Activated gamma-delta T cell treated with Interleukin-2 at 50 U/mL for 16 hours (primary cell): ENCODE measurements at regions not wholly inside any gene's neighbourhood (a gene's known extent, or its start where the extent isn't known, plus 50 kb on each side); places are given as distances from the start of the nearest gene placed in this dataset.

Experiments
- DNase-seq: peaks from one replicate; pipeline ENCODE4 v3.0.0-alpha.2; 2020

DNA sequence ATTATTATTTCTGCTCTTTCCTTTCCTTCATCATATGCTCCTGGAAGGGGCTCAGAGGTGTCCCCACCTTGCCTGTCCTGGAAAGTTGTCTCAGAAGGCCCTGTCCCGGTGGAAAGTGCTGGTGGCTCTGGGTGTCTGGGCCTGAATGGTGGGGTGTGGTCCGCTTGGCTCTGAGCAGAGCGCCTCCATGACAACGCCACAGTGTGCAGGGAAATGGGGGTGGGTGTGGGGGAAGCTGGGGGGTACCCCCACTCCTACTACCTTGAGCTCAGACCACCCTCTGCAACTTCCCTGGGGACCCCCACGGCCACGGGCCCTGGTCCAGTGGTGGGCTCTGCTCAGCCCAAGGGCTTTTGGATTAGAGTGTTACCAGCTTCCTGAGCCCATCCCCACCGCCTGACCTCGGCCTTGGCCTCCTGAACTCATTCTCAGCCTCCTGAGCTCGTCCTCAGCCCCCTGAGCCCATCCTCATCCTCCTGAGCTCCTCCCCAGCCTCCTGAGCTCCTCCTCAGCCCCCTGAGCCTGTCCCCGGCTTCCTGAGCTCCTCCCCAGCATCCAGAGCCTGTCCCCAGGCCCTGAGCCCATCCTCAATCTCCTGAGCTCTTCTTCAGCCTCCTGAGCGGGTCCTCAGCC lies 106.4 kb upstream of the FAM20C start:
- DNase-seq: no peak

DNA sequence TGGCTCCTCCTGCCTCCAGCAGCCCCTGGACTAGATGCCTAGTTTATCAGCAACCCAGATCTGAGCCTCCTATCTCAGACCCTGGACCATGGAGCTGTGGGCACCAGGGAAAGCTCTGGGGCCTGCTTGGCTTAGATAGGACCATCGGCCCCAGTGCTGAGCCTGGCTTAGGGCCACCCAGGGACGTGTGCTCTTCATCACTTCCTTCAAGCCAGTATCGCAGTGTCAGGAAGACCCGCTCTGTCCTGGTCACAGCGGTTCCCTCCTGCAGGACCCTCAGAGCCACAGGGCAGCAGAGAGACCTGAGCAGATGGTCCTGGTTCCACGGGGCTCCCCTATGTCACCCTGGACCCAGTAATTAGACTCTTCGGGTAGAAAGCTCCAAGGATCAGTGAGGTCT lies 105.7 kb upstream of the FAM20C start:
- DNase-seq: no peak

DNA sequence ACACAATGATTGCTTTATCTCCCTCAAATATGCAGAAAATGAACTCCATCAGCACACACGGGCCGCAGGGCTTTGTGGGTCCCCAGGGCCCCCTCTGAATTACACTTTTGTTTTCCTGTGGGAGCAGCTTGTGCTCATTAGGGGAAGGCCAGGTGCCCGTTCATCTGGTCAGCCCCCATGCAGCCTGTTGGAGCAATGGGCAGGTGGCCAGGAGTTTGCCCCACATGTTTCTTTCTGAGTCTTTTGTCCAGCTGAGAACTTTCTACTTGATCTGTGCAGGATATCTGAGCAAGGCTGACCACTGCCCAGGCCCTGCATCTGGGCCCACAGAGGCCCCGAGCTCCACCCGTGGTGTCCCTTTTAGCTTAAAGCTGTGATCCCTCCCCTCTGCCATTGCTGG lies 105.3 kb upstream of the FAM20C start:
- DNase-seq: no peak

DNA sequence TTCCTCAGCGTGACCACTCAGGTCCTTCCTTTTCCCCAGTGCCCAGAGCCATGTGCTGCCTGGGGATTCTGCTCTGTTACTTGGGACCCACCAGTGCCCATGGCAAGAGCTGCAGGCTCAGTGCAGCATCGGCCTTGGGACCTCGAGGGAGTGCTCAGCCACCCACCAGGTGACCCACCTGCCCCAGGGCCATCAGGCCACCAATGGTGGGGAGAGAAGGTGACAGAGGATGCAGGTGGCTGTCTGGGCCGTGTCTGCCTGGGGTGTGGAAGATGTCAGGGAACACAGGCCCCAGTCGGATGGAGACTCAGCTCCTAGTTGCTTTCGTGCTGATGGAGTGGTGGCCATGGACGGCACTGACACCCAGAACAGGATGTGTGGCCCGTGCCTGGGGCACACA lies 104.7 kb upstream of the FAM20C start:
- no peak for DNase-seq

DNA sequence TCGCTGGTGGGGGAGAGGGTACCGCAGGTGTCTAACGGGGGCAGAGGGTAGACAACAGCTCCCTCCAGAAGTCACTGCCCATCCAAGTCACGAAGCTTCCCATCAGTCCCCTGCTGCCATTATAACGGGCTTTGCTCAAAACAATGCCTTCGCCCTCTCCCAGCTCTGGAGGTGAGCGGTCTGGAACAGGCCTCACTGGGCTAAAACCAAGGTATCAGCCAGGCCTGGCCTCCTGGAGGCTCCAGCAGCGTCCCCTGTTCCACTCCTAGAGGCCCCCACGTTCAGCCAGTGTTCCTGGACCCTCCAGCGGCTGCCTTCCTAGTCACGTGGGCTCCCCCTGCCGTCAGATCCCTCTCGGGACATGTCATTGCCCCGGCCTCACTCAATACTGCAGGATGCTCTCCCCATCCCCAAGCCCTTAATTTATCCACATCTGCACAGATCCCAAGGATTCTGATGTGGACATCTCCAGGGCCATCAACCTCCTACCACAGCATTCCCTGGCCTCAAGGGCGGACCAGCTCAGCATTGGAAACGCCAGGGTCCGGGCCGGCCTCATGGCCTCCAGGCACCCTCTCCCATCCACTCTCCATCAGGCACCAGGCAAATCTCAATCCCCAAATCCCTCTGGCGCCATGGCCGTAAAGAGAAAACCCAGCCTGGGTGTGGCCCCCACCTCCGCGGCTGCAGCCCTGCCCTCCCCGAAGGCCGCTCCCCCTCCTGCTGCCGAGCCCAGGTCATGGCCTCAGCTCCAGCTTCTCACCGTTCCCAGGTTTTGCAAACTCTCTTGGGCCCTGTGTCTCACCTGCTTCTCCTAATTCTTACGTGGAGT lies 104.1 kb upstream of the FAM20C start:
- DNase-seq: no peak

DNA sequence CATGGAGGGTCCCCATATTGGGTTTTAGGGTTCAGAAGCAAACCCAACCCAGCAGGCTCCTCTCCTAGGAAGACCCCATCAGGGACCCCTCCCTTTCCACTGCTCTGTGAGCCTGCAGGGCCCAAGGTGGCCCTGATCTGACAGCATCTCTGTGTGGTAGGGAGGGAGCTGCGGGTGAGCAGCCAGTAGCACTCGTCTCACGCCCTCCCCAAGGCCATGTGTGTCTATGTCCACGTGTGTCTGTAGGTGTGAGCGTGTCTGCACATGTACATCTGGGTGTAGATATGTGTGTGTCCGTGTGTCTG lies 103.5 kb upstream of the FAM20C start:
- DNase-seq: no peak

DNA sequence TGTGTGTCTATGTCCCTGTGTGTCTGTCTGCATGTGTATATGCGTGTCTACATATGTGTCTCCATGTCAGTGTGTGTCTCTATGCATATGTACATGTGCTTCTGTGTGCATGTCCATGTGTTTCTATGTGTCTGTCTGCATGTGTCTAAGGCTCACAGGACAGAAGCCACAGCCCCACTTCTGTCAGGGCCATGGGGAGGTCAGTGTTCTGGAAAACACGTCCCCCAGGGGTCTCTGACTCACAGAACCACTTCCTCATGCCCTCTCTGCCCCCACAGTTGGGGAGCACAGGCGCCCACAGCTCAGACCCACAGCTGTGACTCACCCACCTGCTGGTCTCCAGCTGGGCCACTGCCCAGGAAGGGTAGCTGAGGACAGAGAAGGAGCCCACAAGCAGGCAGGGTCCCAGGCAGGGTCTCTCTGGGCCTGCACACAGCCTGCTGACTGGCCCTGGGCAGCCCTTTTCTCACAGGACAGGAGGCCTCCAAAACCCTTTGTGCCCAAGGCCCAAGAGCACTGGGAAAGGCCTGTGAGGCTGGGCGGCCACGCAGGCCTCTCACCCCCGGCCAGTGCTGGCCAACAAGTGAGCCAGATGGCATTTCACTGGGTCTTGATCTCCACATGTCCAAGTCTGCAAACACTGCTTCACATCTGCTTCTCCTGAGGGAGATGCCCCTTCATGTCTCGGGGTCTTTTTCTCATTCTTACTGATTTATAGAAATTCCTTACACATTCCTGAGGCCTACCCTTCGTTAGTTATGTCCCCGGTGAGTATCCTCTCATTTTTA lies 102.9 kb upstream of the FAM20C start:
- DNase-seq: no peak

DNA sequence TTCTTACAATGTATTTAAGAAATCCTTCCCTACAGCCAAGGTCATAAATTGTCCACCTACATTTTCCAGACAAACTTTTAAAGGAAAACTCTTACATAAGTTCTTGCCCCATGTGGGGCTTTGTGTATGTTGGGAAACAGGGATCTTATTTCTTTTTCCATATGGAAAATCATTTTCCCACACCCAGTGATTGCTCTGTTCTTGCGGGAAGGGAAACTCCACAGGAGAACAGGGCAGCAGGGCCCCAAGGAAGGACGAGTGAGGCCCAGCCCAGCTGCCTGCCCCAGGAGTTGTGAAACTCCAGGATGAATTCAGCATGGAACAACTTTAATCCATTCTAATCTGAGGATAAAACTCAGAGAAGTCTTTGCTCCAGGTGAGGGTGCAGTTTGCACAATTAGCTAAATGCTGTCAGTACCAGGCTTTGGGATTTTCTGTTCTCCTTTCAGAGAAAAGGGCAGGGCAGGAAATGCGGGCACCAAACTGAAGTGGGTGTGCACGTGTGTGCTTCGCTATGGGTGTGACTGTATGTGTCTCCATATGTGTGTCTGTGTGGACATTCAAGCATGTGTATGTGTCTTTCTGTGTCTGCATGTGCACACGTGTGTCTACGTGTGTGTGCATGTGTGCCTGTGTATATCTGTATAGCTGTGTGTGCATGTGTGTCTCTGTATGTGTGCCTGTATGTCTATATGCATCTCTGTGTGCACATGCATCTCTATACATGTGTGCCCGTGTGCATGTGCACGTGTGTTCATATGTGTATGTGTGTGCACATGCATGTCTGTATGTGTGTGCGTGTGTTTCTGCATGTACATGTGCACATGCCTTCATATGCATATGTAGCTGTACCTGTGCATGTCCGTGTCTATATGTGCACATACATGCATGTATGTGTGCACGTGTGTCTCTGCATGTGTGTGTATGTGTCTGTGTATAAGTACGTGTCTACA lies 102.0 kb upstream of the FAM20C start:
- no peak for DNase-seq

DNA sequence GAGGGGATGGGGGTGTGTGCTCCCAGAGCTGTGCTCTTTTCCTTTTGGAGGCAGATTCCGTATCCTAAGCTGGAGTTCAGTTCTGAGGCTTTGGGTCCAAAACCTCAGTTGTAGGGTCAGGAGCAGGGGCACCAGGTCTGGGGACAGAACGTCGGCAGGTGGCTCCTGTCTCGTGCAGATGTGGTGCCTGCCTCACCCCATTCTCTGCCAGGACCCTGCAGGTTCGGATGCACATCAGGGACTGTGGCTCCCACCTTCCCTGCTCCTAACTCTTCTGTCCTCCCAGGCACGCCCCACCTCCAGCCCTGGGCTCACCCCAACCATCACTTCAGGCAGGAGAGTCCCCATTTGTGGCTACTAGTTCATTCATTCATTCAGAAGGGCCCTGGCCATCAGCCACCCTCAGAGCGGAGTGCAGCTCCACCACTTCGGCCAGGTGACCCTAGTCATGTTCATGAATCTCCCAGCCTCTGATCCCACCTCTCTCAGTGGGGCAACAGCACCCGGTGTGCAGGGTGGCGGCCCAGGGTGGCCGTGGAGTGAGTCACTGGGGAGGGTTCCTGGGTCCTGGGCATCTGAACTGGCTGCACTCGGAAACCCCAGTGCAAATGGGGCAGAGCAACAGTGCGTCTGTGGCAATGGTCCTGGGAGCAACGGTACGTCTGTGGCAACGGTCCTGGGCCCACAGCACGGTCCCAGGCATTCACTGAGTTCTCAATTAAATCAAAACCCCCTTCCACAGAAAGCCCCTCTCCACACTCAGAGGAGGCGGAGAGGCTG lies 100.8 kb upstream of the FAM20C start:
- no peak for DNase-seq

DNA sequence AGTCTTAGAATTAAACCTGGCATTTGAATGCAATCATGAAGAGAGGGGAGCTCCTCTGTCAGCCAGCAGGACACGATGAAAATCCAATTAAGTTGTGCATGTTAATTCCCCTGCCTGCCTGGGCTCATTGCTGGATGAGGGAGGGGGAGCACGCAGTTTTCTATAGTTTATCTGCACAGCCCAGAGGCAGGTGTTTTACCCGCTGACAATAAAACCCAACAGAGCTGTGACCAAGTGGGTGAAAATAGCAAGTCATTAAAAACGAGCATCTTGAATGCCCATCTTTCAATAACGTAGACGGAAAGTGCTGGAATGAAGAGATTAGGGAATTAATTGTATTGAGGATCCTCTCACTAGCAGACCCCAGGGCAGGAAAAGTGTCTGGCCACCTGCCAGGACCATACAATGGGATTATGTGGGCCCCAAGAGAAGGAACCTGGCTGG lies 100.1 kb upstream of the FAM20C start:
- DNase-seq: no peak

DNA sequence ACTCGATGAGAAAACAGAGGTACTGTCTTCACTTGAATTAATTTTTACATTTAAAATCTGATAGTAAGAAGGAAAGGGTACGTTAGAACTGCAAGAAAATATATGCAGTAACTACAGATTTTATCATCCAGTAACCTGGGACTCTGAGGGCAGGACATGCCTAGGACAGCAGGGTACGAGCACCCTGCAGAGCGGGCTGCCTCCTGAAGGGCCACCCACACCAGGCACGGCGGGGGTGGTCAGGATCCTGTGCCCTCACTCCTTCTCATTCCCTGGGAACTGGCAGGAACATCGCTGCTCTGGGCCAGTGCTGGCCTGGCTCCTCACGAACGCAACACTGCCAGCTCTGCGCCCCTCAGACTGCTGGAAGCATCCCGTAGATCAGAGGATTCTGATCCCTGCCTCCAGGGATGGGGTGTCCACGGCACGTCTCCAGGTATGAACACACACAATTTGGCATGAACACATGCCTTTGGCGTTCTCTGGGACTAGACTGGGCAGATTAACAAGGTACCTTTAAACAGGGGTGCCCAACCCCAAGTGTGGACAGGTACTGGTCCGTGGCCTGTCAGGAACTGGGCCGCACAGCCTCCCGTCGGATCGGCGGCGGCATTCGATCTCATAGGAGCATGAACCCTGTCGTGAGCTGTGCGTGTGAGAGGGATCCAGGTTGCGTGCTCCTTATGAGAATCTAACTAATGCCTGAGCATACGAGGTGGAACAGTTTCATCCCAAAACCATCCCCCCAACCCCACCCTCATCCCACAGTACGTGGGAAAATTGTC lies 99.3 kb upstream of the FAM20C start:
- DNase-seq: no peak

DNA sequence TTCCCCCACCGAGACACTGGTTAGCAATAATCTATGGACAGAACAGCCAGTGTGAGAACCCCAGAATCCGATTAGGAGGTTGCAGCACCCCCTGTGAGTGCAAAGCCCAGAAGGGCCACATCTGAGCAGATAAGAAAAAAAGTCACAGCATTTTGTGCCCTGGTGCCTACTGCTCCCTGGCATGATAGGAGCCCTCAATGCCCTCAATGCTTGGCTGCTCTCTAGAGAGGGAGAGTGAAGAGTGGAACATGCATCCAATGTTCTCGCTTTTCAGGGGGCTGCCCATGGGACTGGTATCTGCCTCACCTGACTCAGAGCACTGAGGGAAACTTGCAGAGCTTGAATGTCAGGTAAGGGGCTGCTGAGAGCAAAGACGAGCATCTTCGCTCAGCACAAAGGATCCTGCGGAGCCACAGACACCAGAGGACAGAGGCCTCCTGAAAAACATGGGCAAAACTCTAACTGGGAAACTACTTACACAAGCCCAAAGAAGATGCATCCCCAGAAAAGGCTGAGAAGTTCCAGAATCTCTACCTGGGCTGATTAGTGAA lies 98.0 kb upstream of the FAM20C start:
- DNase-seq: no peak

DNA sequence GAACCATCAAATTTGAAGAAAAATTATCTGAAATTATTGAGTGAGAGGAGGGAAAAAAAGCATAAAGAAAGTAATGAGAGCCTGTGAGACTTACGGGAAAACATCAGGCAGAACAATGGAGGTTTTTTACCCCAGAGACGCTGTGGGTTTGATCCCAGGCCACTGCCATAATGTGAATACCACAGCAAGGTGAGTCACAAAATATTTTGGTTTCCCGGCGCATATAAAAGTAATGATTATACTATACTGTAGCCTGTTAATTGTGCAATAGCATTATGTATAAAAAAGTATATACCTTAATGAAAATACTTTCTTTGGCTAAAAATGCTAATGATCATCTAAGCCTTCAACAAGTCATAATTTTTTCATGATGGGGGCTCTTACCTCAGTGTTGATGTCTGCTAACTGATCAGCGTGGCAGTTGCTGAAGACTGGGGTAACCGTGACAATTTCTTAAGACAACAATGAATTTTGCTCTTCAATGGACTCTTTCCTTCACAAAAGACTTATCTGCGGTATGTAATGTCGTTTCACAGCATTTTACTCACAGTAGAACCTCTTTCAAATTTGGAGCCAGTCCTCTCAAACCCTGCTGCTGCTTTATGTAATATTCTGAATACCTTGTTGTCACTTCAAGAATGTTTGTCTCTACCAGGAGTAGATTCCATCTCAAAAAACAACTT lies 97.0 kb upstream of the FAM20C start:
- no peak for DNase-seq

DNA sequence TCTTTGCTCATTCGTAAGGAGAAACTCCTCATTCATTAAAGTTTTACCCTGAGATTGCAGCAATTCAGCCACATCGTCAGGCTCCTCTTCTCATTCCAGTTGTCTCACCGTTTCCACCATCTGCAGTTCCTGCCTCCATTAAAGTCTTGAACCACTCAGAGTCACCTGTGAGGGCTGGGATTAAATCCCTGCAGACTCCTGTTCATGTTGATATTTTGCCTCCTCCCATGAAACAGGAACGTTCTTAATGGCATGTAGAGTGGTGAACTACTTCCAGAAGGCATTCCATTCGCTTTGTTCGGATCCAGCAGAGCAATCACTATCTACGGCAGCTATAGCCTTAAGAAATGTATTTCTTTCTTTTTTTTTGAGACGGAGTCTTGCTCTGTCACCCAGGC lies 96.5 kb upstream of the FAM20C start:
- no peak for DNase-seq

DNA sequence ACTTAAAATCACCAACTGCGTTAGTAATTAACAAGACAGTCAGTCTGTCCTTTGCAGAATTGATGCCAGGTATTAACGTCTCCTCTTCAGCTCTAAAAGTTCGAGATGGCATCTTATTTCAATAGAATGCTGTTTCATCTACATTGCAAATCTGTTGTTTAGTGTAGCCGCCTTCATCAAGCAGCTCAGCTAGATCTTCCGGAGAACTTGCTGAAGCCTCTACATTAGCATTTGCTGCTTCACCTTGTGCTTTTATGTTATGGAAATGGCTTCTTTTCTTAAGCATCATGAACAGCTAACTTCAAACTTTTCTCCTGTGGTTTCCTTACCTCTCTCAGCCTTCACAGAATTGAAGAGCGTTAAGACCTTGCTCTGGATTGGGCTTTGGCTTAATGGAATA lies 95.5 kb upstream of the FAM20C start:
- no peak for DNase-seq

DNA sequence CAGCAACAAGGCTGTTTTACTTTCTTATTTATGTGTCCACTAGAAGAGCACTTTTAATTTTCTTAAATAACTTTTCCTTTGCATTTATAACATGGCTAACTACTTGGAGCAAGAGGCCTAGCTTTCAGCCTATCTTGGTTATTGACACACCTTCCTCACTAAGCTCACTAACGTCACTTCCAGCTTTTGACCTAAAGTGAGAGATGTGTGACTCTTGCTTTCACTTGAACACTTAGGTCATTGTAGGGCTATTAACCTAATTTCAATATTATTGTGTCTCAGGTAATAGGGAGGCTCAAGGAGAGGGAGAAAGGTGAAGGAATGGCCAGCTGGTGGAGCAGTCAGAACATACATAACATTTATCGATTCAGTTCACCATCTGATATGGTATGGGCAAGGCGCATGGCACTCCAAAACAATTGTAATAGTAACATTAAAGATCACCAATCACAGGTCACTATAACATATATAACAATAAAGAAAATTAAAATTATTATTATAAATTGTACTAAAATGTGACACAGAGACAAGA lies 95.0 kb upstream of the FAM20C start:
- DNase-seq: no peak

DNA sequence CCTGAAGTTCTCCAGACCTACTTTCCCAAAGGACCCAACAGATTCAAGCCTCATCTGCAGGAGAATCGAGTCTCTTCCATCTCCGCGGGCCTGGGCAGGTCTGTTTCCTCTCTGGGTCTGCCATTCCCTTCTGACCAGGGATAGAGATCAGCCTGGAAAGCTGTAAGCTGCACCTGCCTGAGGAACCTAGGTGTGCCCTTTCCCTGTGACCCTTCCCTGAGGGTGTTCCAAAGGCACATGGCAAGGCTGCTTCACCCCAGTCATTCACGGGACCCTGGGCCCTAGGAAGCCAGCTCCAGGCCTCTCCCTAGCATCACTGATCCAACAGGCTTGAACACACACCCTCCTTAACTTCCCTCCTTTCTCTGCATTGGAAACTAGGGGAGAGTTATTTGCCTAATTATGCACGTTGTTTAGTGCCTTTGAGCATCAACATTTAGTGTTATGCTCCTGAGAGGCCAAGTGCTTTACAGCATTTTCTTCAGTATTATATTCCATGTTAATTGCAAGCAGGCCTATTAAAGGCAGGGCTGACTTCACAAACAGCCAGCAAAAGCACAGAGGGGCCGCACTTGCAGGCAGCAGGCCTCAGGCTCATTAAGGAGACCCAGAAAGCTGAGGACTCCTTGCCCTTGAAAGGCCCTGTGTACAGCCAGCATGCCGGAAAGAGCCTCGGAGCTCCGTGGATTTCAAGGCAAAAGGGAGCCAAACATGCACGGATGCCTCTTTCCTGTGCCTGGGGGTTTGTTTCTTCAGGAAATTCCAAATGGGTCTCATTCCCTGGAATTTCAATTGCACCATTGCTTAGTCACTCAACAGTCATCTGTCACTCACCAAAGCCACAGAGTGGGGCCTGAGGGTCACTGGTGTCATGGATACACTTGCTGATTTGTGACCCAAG lies 91.0 kb upstream of the FAM20C start:
- no peak for DNase-seq

DNA sequence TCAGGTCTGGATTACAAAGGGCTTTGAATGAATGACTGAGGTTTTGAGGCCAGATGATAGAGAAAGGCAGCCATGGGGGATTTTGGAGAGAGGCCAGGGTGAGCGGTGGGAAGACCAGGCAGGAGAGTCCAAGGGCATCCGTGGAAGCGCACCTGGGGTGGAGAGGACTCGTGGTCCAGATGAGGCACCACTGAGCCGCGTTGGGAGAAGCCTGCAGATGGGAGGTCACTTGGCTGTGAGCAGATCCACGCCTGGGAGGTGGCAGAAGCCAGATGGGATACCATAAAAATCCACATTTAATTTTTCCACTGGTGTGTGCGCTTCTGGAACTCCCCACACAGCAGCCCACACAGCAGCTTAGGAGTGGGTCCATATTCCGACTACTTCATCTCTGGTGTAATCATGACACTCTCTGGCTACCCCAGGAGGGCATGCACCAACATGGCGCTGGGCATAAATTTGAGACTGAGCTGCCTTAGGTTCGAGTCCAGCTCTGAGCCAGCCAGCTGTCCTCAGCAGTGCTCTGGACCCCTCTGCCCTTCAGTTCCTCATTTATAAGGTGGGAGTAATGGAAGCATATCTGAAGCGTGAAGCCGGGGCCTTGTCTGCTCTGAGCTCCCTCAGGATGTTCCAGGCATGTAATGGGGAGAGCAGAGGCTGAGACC lies 90.2 kb upstream of the FAM20C start:
- DNase-seq: no peak
